AG04449 (cell line): ENCODE measurements at regions not wholly inside any gene's neighbourhood (a gene's known extent, or its start where the extent isn't known, plus 50 kb on each side); places are given as distances from the start of the nearest gene placed in this dataset.

ENCODE experiments used
- CTCF ChIA-PET: fragments of 350-600 bp; formaldehyde crosslinking; extraction: SDS; loops from one replicate; lab custom pipeline; 2021; ENCODE audit warnings: antibody characterized with exemption; lab: Yijun Ruan, JAX
- POLR2A ChIA-PET: fragments of 400-600, 350-600 bp; formaldehyde crosslinking; extraction: SDS; loops from one replicate; lab custom pipeline; 2020; ENCODE audit warnings: antibody characterized with exemption, inconsistent platforms; lab: Yijun Ruan, JAX
- DNase-seq: peaks from one replicate; pipeline ENCODE4 v3.0.0-alpha.2; 2010; ENCODE audit warnings: low read depth, low spot score
- H3K4me3 ChIP-seq: 2 replicates; pipeline ENCODE4 v1.5.1; 2011; ENCODE audit warnings: low read depth, mild to moderate bottlenecking, control low read depth, low read length
- CTCF ChIP-seq: IDR thresholded peaks from one replicate; pipeline ENCODE4 v1.5.1; 2011; ENCODE audit warnings: mild to moderate bottlenecking, moderate library complexity, low read length, control low read depth, inconsistent platforms; ENCODE audit not compliant: insufficient read depth; ENCODE audit errors: missing control alignments

- DNase-seq, result no peak
- no peak overlapping the region for H3K4me3 ChIP-seq
- ChIA-PET POLR2A (no interaction called here), CTCF (interaction anchor here (0.8 to 2.9 kb wide), 8 partner anchors 11 to 741 kb away, joined by 3 to 8 read pairs (median 4); no protein-coding TSS in a partner anchor)
- TF ChIP-seq CTCF, result peak; percentile 50
These were observed 112.6 kb upstream of the RALGAPA2 start for GRCh38 chr20:20824924-20825584.

- no peak overlapping the region for H3K4me3 ChIP-seq
- ChIA-PET CTCF (interaction anchor here (0.9 to 2.9 kb wide), 2 partner anchors 157 to 230 kb away, joined by 3 to 8 read pairs; no protein-coding TSS in a partner anchor), POLR2A (no interaction called here)
- no peak for DNase-seq
- no peak for TF ChIP-seq CTCF
These were observed 111.0 kb upstream of the RALGAPA2 start for GRCh38 chr20:20823476-20823881.

- ChIA-PET POLR2A (no interaction called here), CTCF (interaction anchor here (1.0 kb wide), 1 partner anchor 17 kb away, joined by 3 read pairs; no protein-coding TSS in a partner anchor)
- no peak overlapping the region for H3K4me3 ChIP-seq
- TF ChIP-seq CTCF, result no peak
- DNase-seq, result no peak
These were observed 109.2 kb upstream of the RALGAPA2 start for GRCh38 chr20:20821484-20822260.

- no peak for TF ChIP-seq CTCF
- ChIA-PET POLR2A (no interaction called here), CTCF (no interaction called here)
- DNase-seq, result no peak
- H3K4me3 ChIP-seq, result no peak overlapping the region
These were observed 108.5 kb upstream of the RALGAPA2 start for GRCh38 chr20:20820785-20821483.

GRCh38 chr20:20820104-20820503, 107.7 kb upstream of the RALGAPA2 start:
- ChIA-PET POLR2A (no interaction called here), CTCF (no interaction called here)
- no peak for DNase-seq
- peak; percentile 16 for TF ChIP-seq CTCF
- H3K4me3 ChIP-seq, result no peak overlapping the region
